ENCODE measurements at regions not wholly inside any gene's neighbourhood (a gene's known extent, or its start where the extent isn't known, plus 50 kb on each side); places are given as distances from the start of the nearest gene placed in this dataset.

- intact Hi-C loops (cut with DNase I): no loop called here
- TF ChIP-seq POLR2A (IDR thresholded peaks at IDR 0.05): no peak
- no peak for TF ChIP-seq CTCF (IDR thresholded peaks at IDR 0.05)
- 29 to 43% methylated on average over 1 of the region's 1 CpG for WGBS, 2 donors
These were observed 388.5 kb upstream of the CA10 start for GRCh38 chr17:52546990-52547389.

GRCh38 chr17:52546493-52546892, 388.0 kb upstream of the CA10 start:
- H3K36me3 ChIP-seq: no peaks in the 10 kb centered on the region
- 30 to 40% methylated on average over 3 of the region's 3 CpGs for WGBS, 2 donors
- no peaks in the 10 kb centered on the region for H3K27me3 ChIP-seq
- peaks cover 0 to 5% (median 0%) of the 10 kb centered on the region in 3 donors for H3K9me3 ChIP-seq
- no peak for TF ChIP-seq CTCF (IDR thresholded peaks at IDR 0.05)
- TF ChIP-seq POLR2A (IDR thresholded peaks at IDR 0.05): no peak
- no peak for DNase-seq
- no peak overlapping the region for H3K4me3 ChIP-seq
- H3K4me1 ChIP-seq: no peaks in the 10 kb centered on the region
- H3K27ac ChIP-seq: no peak overlapping the region
- intact Hi-C loops (cut with DNase I): no loop called here

More at GRCh38 chr17:52546990-52547389, 388.5 kb upstream of the CA10 start:
- H3K9me3 ChIP-seq: peaks cover 0 to 5% (median 0%) of the 10 kb centered on the region in 3 donors
- no peaks in the 10 kb centered on the region for H3K4me1 ChIP-seq
- DNase-seq: no peak
- no peaks in the 10 kb centered on the region for H3K36me3 ChIP-seq
- no peak overlapping the region for H3K4me3 ChIP-seq
- H3K27ac ChIP-seq: no peak overlapping the region
- no peaks in the 10 kb centered on the region for H3K27me3 ChIP-seq

- no peak overlapping the region for H3K27ac ChIP-seq
- H3K9me3 ChIP-seq: no peaks in the 10 kb centered on the region
- no peak for DNase-seq
- intact Hi-C loops (cut with DNase I): no loop called here
- H3K27me3 ChIP-seq: no peaks in the 10 kb centered on the region
- no peaks in the 10 kb centered on the region for H3K36me3 ChIP-seq
- TF ChIP-seq CTCF (IDR thresholded peaks at IDR 0.05) (no peak), POLR2A (IDR thresholded peaks at IDR 0.05) (no peak)
- 30 to 38% methylated on average over 1 of the region's 1 CpG for WGBS, 2 donors
- no peak overlapping the region for H3K4me3 ChIP-seq
- H3K4me1 ChIP-seq: no peaks in the 10 kb centered on the region
These were observed 378.9 kb upstream of the CA10 start for GRCh38 chr17:52537421-52537820.

GRCh38 chr17:52536489-52536888, 378.0 kb upstream of the CA10 start:
- Histone ChIP-seq H3K4me1 (no peaks in the 10 kb centered on the region), H3K4me3 (no peak overlapping the region), H3K9me3 (no peaks in the 10 kb centered on the region), H3K27ac (no peak overlapping the region), H3K36me3 (no peaks in the 10 kb centered on the region), H3K27me3 (no peaks in the 10 kb centered on the region)
- intact Hi-C loops (cut with DNase I): no loop called here
- TF ChIP-seq CTCF (IDR thresholded peaks at IDR 0.05) (no peak), POLR2A (IDR thresholded peaks at IDR 0.05) (no peak)
- DNase-seq: no peak
- 37 to 52% methylated on average over 2 to 4 of the region's 4 CpGs for WGBS, 2 donors

- H3K36me3 ChIP-seq: no peaks in the 10 kb centered on the region
- H3K4me1 ChIP-seq: no peaks in the 10 kb centered on the region
- no peaks in the 10 kb centered on the region for H3K9me3 ChIP-seq
- no peak for DNase-seq
- H3K27ac ChIP-seq: no peak overlapping the region
- WGBS, 2 donors: 50 to 51% methylated on average over 2 to 4 of the region's 4 CpGs
- no peak overlapping the region for H3K4me3 ChIP-seq
- H3K27me3 ChIP-seq: no peaks in the 10 kb centered on the region
- TF ChIP-seq CTCF (IDR thresholded peaks at IDR 0.05) (no peak), POLR2A (IDR thresholded peaks at IDR 0.05) (no peak)
- intact Hi-C loops (cut with DNase I): no loop called here
These were observed 373.9 kb upstream of the CA10 start for GRCh38 chr17:52532373-52532772.

Data from esophagus squamous epithelium (tissue), 5 donors.